Frontal cortex (tissue), 3 donors: ENCODE measurements at regions not wholly inside any gene's neighbourhood (a gene's known extent, or its start where the extent isn't known, plus 50 kb on each side); places are given as distances from the start of the nearest gene placed in this dataset.

Source experiments
- DNase-seq, 2 donors: peaks; one replicate each; pipeline ENCODE4 v3.0.0; 2012; ENCODE audit warnings: low spot score in 2 of 2
- FAIRE-seq: peaks from 2 replicates; lab custom pipeline; 2012; peaks lifted over from hg19 to GRCh38; lab: Jason Lieb, UNC
- donor health status: control.
- donor health status: control.
- donor health status: control.

DNA sequence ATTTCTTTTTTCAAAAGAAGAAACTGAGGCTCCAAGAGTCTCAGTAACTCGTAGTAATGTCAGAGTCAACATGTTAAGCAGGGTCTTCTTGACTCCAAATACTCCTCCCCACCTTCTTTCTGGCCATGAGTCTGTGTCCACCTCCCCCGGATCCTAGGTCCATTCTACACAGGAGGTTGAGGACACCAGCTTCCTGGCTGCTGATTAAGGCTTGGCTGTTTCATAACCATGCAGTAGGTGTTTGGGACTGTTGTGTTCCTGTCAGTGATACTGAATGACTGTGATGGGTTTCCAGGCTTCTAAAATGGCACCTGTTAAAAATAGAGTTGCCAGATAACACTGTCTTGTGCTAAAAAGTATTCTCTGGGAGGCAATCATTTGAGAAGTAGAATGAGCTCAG, 130.8 kb upstream of the IL12A start:
- DNase-seq (no peak), FAIRE-seq (no peak)

DNA sequence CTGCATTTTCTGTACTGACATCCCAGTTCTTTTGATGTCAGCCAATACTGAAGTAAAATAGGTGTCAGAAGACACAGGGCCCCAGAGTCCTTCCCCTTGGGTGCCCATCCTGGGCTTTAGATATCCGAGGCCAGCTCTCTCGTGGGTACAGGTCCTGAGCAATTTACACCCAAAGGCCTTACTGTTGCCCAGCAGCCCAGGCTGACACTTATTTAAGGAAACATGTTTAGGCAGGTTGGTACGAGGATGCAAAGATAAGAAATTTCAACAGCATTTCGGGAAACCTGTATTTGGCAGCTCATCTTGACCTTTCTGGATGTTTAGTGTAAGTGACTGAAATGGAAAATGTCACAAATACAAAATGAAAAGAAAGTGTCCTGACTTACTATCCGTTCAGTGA, 130.0 kb upstream of the IL12A start:
- DNase-seq (no peak), FAIRE-seq (no peak)

DNA sequence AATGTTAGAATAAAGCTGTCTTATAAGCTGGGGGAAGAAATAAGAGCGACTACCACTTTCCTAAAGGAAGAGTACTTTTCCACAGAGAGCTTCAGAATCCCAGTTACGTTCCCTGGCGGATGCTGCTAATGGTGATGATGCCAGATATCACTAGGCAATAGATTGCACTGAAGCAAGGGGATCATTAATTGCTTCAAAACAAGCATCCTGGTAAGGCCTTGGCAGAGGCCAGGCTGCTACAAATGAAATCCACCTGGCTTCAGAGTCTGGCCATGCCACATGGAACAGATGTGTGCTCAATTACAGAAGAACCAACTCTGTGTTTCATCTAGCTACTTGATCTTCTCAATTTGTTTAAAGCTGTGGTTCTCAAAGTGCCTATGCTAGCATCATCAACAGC, 129.2 kb upstream of the IL12A start:
- DNase-seq (no peak), FAIRE-seq (no peak)

DNA sequence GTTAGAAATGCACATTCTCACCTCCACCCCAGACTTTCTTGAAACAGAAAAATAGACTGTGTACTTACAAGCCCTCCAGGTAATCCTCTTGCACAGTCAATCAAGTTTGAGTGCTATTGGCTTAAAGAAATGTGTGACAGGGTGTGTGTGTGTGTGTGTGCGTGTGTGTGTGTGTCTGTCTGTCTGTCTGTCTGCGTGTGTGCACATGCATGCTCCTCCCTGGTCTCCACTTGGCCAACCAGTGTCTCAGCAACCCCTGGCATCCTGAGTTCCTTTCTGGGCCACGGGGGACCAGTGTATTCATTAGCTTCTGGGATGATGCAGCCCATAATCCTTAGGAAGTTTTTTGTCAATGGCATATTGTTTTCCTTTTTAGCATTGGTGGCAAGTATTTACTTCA, 128.8 kb upstream of the IL12A start:
- DNase-seq = no peak
- FAIRE-seq = no peak

DNA sequence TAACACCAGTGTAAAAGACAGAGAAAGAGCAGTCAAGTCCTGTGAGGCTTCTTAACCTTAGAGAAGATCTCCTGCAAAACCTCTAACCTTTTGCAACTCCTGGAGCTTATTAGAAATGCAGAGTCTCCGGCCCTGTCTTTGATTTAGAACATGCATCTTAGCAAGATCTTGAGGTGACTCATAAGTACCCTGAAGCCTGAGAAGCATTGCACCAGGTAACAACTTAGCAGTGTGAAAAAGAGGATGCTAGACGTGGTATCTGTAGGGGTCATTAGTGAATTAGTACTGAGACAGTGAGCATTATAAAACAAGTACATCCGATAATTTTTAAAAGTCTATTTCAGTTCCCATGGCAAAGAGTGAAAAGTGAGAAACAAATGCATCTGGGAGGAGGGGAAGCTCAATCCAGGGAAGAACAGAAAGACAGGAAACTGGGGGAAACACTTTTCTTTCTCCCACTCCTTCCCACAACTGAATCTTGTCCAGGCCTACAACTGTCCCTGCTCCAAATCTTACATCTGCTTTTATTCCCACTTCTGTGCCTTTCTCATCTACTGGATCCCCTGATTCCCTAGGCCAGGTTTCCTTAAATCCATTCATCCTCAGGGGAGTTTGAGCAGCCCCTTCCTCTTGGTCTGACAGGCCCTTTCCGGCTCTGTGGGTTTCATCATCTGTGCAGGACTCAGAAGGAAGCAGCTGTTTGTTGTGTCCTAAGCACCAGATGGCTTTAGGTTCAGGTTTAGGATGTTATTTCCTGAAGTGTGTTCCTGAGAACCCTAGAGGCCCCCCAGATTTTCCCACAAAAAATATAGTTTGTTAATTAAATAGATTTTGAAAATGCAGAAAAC, 128.1 kb upstream of the IL12A start:
- DNase-seq (no peak), FAIRE-seq (no peak)

DNA sequence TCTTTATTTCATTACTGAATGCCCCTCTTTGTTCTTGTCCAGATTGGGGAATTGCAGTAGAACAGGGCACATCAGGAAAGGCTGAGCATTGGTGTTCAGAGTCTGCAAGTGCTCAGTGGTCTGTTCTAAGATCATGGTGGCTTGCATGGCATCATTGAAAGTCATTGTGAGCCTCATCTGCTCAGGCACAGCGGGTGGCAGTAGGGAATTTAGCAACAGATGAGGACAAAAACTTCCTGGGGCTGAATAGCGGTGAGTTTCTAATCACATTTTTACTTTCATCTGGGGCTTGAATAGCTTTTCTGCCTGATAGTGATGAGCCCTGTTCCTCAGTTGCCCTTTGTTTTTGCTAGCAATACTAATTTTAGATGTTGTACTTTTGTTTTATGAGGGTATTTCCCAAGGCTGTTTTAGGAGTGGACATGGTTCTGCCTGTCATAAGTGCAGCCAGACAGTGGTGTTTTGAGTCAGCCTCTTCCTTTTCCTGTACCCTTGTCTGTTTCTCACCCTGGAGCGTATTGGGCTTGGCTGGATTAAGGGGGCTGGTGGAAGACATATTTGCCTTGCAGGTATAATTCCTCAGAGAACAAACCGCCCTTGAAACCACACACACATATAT, 127.2 kb upstream of the IL12A start:
- DNase-seq = no peak
- FAIRE-seq = no peak

DNA sequence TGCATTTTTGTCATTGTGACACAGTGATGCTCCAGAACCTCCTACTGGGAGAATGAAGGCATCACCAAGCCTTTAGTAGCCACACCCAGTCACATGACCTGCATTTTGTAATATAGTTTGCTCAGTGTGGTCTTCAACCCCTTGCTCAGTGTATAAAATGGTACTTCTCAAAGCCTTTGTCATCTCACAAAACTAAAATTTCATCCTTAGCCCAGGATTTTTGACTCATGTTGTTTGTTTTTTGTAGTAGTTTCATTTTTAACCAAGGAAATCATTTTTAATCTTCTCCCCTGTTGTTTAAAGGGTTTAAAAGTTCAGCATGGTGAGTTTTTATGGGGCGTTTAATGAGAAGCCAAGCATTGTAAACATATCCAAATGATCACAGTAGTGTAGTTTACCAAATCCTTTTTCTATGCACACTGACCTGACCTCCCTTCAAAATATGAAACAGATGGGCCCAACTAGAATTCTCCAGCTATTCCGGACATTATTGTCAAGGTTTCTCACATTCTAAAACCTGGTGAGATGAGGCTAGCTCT, 123.5 kb upstream of the IL12A start:
- FAIRE-seq = no peak
- DNase-seq = no peak

DNA sequence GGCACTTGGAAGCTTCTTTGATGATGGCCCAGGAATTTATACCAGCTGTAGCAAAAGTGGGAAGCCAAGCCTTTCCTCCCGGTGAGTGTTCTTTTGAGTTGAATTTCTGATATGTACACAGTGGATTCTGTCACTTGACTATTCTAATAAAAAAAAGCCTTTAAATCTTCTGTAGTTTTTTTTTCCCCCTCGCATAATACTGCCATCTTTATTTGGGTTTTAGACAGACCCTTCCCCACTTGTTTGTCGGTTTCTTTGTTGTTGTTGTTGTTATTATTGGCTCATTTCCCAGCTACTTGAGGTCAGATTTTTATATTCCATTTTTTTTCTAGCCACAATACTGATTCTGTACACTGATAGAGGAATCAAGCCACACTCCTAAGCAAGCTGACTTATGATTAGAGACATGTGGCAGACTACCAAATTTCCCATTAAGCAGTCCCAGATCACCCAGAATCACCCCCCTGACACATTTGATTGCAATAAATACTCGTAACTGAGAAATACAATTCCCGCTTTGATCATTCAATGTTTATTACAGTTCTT, 122.4 kb upstream of the IL12A start:
- DNase-seq (no peak), FAIRE-seq (no peak)

DNA sequence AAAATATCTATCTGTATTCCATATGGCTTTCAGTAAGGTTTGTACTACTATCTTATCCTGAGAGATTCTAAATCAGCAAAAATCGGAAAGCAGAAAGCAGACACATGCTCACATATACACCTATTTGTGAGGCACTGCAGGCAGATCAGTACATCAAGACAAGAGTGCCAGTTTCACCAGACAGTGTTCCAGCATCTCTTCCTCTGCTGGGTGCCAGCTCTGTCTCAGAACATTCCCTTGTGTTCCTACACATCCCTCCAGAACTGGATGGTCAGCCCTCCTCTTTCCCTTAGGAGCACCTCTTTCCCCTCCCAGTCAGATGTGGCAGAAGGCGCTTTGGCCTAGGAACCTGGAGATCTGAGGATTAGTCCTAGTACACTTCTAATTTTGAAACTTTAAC, 121.3 kb upstream of the IL12A start:
- DNase-seq (no peak), FAIRE-seq (no peak)

DNA sequence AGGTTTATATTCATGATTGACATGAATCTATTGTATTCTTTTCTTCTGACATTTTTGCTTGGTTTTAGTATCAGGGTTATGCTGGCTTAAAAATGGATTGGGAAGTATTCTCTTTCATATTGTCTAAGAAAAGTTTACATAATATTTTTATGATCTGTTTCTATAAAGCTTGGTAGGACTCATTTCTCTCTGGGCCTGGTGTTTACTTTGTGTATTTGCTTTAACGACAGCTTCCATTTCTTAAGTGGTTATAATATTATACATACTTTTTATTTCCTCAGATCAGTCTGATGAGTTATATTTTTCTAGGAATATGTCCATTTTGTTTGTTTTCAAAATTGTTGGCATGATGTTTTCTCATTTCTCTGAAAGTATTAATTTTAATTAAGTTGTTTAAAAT, 117.9 kb upstream of the IL12A start:
- FAIRE-seq (no peak), DNase-seq (no peak)

DNA sequence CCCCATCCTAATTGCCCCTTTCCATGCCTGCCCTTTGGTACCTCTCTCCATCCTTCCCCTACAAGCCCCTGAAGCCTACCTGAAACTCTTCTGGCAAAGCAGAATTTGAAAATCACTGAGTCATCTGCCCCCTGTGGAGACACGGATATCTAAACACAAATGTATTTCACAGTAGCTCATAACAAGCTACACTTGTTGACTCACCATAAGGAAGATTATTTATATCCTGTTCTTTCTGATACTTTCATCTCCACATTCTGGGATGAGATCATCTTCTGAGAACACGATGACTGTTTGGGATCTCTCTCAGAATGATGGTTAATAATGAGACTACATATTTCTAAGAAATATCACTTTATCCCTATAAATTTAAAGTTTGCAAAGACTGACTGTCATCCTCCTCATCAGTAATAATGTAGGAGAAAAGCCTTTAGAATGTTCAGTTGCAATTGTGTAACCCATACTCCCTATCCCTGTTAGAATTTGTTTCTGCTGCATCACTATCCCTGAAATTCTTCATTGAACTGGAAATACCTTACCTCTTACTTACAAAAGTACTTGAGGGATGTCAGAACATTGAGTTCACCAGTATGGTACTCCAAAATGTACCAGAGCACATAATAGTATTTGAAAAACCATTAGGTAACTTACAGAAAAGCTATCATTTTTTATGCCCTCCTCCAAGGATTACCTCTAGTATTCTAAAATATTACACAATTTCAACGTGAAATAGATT, 116.1 kb upstream of the IL12A start:
- DNase-seq (no peak), FAIRE-seq (no peak)

DNA sequence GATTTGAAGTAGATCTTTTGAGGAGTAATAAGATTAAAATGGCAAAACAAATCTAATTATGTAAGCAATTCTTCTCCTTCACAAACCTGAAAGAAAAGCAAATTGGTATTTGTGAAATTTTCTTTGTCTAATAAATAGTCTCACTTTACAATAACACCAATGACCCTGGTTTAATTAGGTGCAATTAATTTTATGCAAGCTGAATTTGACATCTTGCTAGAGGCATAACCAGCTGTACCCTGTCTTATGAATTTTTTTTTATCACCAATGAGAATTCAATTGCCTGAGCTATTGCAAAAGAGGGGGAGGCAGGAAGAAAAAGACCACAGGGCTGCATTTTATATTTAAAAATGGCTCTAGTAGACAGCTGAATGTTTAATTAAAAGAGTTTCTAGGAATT, 113.5 kb upstream of the IL12A start:
- no peak for FAIRE-seq

DNA sequence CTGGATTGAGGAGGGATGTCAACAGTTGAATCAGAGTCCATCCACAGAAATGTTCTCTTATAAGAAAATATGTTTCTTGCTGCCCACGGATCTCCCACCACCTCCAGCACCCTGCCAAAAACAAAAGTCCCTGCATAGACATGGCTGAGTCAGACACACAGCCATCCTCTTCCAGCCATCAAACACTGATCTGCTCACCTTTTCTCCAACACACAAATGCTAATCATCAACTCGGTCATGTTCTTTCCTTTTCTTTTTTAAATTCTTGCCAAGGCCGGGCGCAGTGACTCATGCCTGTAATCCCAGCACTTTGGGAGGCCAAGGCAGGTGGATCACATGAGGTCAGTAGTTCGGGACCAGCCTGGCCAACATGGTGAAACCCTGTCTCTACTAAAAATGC, 110.7 kb upstream of the IL12A start:
- no peak for FAIRE-seq
- no peak for DNase-seq

More for the DNA sequence above, 113.5 kb upstream of the IL12A start:
- no peak for DNase-seq

DNA sequence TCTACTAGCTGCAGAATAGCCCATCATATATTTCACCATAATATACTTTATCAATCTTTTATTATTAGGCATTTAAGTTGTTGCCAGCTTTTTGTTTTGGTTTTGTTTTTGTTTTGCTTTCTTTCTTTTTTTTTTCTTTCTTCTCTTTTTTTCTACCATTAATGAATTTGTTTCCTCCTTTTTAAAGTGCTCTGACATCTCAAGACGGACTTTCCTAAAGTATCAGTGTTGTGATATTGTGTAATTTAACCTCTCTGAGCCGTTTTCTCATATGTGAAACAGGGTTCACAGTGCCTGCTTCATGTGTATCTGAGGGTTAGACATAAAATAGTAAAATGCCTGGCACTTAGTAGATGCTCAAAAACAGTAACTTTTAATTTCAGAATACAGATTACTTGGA, 109.5 kb upstream of the IL12A start:
- FAIRE-seq = no peak
- DNase-seq = no peak

DNA sequence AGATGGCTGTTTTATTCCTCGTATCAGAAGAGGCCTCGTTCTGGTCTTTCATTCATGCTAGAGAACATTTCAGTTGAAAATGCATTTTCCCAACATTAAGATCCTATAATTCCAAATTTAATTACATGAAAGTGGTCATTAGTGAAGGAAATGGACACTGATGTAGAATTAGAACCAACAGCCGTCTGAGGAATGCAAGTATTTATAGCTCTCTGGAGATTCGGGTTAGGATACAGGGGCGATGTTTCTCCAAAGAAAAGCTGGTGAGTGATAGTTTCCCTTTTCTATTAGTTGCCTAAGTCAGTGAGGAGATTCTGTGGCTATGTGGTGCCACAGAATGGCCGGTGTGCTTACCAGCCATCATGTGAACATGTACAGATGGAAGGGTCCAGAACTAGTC, 109.0 kb upstream of the IL12A start:
- DNase-seq (no peak), FAIRE-seq (no peak)

DNA sequence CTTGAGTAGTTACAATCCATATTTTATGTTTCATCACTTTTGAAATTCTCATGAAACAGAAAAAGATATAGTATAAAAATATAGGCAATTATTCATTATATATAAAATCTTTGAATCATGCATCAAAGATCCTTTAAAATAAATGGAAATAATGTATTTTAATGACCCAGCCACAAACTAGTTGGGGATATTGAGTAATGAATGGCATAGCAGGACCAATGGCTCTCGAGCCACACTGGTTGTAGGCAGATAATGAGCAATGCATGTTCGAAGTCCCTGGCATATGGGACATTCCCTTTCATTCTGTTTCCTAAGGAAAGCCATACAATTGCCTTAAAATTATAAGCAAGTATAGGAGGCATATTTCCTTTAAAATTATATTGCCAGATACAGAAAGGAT, 107.4 kb upstream of the IL12A start:
- DNase-seq (no peak), FAIRE-seq (no peak)

DNA sequence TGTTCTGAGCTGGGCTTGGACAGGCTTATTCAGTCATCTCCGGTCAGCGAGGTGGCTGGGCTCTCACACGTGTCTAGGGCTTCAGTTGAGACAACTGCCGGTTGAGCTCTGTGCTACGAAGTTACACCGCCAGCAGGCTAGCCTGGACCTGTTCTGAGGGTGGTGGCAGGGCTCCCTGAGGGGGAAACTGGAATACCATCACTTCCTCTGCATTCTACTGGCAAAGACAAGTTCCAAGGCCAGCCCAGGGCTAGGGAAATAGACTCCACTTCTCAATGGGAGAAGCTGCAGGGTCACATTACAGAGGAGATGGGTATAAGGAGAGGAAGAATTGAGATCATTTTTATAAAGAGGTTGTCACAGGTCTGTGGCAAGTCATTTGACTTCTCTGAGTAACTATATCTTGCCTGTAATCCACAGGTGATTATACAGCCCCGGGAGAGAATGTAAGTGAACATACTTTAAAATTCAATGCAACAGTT, 106.8 kb upstream of the IL12A start:
- no peak for DNase-seq
- FAIRE-seq = no peak

DNA sequence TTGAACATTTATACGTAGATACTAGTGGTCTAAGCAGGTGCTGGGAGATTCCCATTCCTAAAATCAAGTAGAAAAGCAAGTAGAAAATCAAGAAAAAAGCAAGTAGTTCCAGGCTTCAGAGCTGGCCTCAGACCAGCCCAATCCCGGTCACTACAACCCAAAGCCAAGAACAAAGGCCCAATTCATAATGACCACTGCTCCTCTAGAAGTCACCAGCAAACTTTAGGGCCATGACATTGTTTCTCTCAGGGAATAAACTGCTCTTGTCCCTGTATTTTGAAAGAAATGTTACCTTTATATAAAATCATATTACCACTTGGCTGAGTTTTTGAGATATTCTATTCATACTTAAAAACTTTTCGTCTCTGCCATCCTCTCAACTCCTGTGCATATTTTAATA, 106.3 kb upstream of the IL12A start:
- FAIRE-seq (no peak), DNase-seq (peak in 1 of 2 donors; percentile 13)

DNA sequence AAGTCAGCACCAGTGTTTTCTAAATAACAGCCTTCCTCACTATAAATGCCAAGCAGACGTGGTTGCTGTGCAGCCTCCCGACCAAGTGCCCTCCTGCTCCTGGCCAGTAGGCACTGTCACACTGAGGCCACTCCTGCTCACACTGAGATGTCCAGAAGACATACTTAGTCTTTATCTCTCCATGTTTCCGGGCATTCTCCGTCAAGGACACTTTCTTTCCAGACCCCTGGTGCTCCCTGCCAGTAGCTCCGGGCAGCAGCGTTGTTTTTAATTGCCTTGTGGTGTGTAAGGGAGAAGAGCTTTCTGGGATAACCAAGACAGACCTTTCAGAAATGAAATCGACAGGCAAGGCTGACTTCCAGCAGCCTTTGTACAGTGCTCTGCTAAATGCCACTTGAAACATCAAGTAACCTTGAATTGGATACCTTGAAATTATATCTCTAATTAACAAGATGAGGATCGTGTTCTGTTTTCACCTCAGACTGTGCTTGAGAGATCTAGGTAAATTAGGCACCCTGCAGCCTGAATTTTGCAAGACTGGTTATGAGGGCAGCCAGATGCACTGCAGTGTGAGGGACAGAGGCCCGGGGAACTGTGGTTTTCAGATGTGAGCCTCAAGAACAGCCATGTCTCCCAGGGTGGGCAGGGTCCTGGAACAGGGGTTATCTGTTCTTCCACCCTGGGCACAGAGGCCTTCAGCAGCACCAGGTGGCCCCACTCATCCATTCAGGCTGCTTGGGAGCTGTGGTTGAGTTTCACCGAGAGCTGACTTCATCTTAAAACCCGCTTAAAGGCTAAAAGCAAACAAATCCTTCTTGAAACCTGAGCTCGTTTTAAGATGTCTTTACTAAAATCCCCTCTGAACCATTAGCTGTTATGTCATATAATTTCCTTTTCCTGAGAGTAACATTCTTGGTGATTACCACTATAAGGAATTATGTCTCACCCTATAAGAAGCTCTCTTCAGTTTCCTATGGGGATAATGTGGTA, 105.5 kb upstream of the IL12A start:
- DNase-seq (no peak), FAIRE-seq (no peak)
